Mucosa of gallbladder (tissue), 1 donor: ENCODE measurements at regions not wholly inside any gene's neighbourhood (a gene's known extent, or its start where the extent isn't known, plus 50 kb on each side); places are given as distances from the start of the nearest gene placed in this dataset.
"Not testable (repeated sequence)": the region's sequence is repeated elsewhere in the genome, so short reads cannot be mapped to it uniquely, and the experiment has no call there.

ENCODE experiments used
- DNase-seq: peaks from one replicate; pipeline ENCODE4 v3.0.0-alpha.2; 2020; ENCODE audit warnings: low spot score
- donor health status: DM: no; HTN: no; CAD: no.

- no peak for DNase-seq
Observed at GRCh38 chr14:104249706-104250105, 111.3 kb downstream of the KIF26A start.

DNA sequence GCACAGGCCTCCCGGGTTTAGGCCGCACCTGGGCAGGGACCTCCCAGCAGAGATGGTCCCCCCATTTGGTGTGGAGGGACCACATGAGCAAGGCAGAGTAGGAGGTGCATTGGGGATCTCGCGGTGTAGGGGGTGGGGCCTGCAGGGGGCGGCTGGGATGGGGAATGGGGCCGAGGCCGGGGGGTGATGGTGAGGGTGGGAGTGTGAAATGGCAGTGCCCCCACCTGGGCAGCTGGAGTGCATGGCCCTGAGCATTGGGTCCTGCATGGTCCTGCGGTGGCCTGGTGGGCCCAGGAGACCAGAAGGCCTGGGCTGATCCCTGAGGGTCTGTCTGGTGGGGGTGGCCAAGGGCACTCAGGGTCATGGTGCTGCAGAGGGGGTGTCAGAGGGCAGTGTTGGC lies 111.8 kb downstream of the KIF26A start:
- no peak for DNase-seq

DNA sequence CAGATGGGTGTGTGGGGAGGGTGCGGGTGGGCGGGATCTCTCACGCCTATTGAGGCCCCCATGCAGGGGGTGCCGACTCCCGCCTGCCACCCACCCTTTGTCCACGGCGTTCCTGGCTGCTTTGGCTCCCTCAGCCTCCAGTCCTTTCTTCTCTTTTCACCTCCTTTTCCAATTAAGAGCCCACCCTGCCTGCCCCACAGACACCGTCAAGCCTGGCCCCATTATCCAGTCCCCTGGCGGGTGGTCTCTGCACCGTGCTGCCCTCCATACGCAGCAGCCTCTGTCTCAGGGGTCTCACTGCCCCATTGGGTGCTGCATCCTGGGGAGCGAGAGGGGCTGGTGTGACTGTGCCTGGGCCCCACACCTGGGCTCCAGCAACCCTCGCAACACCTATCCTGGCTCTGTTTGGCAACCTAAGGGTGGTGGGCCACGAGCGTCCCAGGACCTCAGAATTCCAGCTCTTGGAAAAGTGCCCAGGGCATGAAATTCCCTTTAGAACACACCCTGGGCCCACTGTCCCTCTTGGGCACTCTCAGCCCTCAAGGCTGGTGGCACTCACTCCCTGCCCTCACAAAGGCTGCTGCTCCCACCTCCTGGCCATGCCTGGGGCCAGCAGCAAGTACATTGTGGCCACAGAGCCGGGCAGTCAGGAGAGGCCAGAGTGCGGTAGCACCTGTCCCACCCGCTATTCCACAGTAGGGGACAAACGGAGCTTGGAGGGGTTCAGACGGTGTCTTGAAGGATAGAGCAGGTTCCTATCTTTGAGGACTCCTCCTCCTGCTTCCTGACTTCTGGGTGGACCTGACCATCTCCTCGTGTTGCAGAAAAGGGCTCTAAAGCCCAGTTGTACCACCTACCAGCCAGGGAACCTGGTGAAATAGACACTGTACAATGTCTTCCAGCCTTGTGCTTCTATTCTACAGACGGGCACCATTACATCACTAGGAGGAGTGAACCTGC lies 114.1 kb downstream of the KIF26A start:
- no peak for DNase-seq

DNA sequence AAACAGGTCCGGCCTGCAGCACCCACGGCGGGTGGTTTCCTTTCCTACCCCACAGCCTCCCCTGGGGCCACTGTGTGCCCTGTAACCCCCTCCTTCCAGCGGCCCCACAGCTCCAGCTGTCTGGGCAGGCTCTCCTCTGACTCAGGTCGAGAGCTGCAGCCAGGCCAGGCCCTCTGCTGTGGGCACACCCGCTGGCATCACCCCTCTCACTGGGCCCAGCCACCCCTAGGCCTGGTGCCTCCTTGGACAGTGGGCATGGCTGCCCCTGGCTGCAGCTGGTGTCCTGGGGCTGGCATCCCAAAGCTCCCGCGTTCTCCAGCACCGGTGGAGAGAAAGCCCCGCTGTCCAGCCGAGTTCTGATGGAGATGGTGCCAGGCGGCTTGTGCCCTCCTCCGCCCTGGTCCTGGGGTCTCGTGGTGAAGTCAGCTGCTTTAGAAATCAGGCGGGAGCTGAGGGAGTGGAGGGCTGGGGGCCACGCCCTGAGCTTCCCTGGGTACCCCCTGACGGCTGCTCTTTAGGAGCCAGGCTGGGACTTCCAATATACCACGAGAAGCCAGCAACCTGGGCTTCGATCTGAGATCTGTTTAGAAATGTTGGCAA lies 114.9 kb downstream of the KIF26A start:
- no peak for DNase-seq

DNA sequence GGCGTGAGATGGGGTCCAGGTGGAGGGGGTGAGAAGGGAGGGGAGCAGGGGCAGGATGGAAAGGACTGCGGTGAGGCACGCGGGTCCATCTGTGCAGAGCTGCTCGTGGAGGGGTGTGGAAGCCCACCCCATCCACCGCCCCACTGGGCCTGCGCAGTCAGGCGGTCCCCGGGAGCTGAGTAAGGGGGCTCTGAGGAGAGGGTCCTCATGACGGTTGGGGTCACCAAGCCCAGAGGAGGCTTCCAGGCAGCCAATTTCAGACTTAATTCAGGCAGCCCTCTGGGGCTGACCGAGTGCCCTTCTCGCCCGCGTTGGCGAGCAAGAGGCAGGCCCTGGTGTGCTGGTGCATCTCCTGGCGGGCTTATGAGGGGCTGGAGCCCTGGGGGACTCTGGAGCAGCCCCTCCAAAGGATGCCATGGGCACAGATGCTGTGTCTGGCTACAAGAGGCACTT lies 115.5 kb downstream of the KIF26A start:
- DNase-seq, result no peak

DNA sequence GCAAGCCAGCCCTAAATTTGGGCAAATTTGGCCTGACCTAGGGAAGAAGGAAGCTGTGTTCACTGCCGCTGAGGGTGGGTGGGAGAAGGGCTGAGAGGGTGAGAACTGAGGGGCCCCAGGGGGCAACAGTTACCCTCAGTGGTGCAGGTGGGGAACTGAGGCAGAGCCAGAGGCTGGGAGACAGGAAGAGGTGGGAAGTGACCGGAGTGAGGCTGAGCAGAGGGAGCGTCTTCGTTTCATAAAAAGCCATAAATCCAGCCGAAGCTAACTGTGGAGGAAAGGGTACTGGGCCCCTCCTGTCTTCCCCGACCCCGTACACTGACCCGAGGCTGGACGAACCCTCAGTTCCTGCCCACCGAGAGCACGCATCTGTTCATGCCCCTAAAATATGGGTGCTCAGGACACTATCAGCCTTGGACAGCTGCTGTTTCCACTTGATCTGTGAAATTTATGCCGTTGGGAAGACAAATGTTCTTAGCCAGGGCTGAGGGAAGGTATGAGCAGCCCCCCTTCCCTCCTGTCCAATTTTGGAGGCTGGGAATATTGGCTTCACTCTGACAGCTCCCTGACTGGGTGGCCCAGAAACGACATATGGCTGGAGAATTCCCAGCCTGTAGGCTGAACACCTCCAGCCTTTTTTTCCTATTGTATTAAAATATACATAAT lies 116.5 kb downstream of the KIF26A start:
- DNase-seq, result no peak

GRCh38 chr14:104256025-104256424 lies 117.6 kb downstream of the KIF26A start:
- DNase-seq, result no peak

DNA sequence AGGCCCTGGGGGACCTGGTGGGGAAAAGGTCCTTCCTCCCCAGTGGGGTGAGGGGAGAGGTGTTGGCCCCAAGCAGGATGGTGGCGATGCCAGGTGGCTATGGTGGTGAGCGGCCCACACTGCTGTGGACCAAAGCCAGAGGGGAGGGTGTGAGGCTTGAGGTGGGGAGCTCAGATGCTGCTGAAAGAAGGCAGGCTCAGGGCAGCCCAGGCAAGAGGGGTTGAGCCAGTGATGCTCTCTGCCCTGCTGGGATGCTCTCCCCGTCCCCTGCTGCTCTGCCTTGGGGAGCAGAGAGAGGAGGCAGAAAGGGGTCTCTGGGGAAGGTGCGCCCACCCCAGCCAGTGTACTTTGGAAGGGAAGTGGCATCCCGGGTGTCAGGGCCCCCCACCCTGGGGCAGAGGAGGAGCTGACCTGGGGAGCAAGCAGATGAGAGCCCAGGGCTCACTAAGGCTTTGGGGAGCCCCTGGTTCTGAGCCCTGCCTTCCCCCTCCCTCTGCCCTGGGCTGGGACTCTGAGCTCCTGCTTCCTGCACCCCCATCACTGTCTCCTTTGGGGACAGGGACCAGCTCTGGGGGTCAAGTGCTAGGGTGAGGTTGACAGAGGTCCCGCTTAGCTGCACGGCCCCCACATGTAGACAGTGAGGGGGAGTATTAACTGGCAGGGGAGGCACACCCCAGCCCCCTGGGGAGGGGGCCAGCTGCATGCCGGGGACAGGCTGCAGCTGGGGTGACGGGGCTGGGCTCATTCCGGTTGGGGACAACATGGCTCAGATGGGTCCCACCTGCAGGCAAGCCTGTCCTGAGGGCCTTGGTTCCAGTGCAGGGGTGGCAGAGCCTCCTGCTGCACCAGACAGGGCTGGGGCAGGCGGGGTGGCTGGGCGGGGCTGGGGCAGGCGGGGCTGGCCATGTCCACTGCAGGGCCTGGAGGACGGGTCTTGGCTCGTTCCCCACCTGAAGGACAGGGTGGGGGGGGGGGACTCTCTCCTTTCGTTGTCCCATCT lies 124.4 kb downstream of the KIF26A start:
- DNase-seq, result no peak

DNA sequence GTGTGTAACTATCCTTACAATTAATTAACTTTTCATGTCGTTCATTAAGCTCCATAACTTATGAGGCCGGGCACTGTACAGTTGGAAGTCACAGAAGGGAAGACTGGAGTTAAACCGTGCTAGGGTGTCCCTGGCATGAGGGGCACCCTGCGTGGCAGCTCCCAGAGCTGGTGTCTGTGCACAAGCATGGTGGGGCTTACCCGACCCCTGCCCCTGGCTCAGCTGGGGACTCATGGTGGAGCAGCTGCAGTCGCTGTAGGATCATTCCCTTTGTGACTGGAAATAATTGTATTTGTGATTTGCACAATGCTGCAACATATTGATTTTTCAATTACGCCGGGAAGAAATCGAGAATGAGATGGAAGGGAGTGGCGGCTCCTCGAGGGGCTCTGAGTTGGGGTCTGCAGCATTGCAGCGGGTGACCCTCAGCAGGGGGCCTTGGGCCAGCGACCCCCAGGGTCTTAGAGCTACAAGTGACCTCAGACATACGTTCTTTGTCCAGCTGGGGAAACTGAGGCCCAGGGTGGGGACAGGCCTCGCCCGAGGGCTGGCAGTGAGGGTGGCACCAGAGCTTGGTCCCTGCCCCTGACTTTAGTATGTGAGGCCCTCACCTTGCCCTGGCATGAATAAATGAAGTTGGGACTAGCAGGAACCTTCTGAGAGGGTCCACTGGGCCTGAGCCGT lies 125.4 kb downstream of the KIF26A start:
- DNase-seq, result no peak

- DNase-seq, result no peak
Observed at GRCh38 chr14:104264495-104265265, 126.3 kb downstream of the KIF26A start.

DNA sequence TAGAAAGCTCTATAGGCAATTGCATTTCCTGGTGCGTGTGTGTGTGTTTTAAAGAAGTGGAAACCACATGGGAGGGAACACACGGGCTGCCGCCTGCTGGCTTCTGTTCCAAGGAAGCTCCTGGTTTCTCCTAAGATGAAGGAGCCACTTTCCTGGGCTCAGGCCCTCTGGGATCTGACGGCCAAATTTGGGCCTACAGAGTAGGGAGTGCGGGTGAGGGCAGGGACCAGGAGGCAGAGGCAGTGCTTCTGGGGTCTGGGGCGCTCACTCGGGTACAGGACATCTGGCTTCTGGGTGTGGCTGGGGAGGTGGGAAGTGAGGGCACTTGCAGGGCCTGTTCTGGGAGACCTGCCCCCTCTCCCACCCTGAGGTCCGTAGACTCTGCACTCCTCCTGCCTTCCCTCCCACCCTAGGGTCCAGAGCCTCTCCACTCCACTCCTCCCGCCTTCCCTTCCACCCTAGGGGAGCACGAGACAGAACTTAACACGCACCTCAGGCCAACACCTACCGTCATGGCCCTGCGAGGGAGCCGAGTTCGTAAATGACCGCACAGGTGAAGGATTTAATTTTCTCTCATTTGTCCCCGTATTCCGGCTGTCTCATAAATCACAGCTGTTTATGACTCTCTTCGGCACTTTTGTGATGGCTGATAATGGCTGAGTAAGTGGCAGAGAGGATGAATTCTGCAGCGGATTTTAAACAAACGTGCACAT lies 127.7 kb downstream of the KIF26A start:
- no peak for DNase-seq

DNA sequence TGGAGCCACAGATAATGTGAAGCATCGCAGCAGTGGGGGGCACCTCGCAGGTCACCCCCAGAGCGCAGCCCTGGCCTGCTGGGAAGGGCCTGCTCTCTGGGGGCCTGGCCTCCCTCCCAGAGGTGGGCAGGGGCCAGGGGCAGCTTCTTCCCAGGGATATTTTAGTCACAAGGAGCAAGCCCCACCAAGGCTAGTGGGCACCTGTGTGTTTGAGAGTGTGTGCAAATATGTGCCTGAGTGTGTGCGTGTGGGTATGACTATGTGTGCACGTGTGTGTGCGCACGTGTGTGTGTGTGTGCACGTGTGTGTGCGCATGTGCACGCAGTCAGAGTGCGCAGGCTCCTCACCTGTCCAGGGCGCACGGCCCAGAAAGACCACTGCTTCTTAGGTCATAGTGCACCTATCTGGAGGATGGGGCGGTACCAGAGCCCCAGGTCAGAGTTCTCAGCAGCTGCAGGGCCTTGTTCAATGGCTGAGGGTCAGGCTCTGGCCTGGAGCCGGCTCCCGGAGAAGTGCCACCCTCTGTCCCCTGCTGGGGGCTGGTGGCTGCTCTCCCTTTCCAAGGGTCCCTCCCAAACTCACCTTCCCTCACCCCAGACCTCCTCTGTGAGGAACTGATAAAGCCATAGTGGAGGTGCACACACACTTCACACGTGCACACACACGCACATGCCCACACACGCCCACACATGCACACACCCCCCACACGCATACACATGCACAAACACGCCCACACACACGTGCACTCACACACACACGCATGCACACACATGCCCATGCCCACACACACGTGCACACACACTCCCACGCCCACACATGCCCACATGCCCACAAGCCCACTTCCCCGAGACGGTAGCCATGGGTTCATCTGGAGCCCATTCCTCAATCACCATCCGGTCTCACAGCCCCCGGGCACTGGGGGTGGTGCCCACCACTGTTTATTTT lies 128.5 kb downstream of the KIF26A start:
- DNase-seq, result no peak

- no peak for DNase-seq
Observed at GRCh38 chr14:104267895-104268294, 129.5 kb downstream of the KIF26A start.

- DNase-seq, result no peak
Observed at GRCh38 chr14:104268295-104268694, 129.9 kb downstream of the KIF26A start.

- DNase-seq, result no peak
Observed at GRCh38 chr14:104268725-104269436, 130.5 kb downstream of the KIF26A start.

DNA sequence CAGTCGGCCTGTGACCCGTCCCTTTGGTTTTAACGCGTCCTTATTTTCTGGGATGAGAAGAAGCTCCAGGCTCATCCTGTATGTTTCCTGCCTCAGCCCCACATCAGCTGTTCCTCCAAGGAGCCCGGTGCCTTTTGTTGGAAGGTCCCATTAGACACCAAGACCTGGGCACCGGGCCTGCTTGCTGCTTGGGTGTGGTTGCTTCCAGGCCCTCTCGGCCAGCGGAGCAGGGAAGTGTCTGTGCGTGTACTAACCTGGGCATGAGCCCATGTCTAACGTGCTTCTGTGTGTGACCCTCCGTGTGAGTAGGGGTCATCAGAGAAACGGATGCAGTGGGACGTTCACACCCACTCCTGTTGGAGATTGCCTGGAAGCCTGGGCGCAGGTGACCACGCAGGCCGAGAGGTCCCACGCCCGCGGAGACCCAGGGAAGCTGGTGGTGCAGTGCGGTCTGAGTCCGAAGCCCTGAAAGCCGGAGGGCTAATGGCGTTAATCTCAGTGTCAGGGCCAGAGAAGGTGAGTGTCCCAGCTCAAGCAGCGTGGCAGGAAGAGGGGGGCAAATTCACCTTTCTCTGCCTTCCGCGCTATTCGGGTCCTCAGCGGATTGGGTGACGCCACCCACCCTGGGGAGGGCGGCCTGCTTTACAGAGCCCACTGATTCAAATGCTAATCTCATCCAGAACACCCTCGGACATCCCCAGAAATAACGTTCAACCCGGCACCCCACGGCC lies 131.3 kb downstream of the KIF26A start:
- not testable (repeated sequence) for DNase-seq

GRCh38 chr14:104271391-104271790 lies 133.0 kb downstream of the KIF26A start:
- DNase-seq, result no peak
